Lower leg skin (tissue), 4 donors: ENCODE measurements at regions not wholly inside any gene's neighbourhood (a gene's known extent, or its start where the extent isn't known, plus 50 kb on each side); places are given as distances from the start of the nearest gene placed in this dataset.

Source experiments
- DNase-seq, 2 donors: peaks; one replicate each; pipeline ENCODE4 v3.0.0-alpha.2; 2019; ENCODE audit warnings: low spot score in 2 of 2
- H3K4me3 ChIP-seq: fragments of 200-600 bp; sonication (generic); 2 replicates; pipeline ENCODE4 v1.5.1; 2017; ENCODE audit warnings: mild to moderate bottlenecking, low read depth; ENCODE audit not compliant: poor library complexity, severe bottlenecking
- CTCF ChIP-seq, 3 donors: fragments of 450-650 bp; IDR thresholded peaks; one replicate each; pipeline ENCODE4 v1.5.1; 2016; ENCODE audit warnings: antibody characterized with exemption in 3 of 3, mild to moderate bottlenecking in 3 of 3, moderate library complexity in 2 of 3
- POLR2A ChIP-seq, 2 donors: fragments of 450-650 bp; IDR thresholded peaks; one replicate each; pipeline ENCODE4 v1.6.1; 2016 to 2017; ENCODE audit warnings: antibody characterized with exemption in 2 of 2, mild to moderate bottlenecking in 1 of 2, moderate library complexity in 1 of 2
- WGBS, 2 donors: methylation state at CpG; one replicate each; pipeline ENCODE4 v1.1.5; 2018; 5-methylcytosine and 5-hydroxymethylcytosine counted together
- intact Hi-C: fragments of 100-400 bp; cut with DNase I; formaldehyde crosslinking; loops from one replicate; pipeline ENCODE4 v1.15.0; 2023; ENCODE audit warnings: low total_unique reads

- H3K4me3 ChIP-seq, result no peak overlapping the region
- TF ChIP-seq POLR2A (IDR thresholded peaks at IDR 0.05) (no peak), CTCF (IDR thresholded peaks at IDR 0.05) (no peak)
- intact Hi-C loops, result no loop called here
- 87 to 90% methylated on average over 1 of the region's 1 CpG for WGBS, 2 donors
- DNase-seq, result no peak
Measured at GRCh38 chr1:65036570-65037051, 70.3 kb upstream of the JAK1 start.

- TF ChIP-seq CTCF (IDR thresholded peaks at IDR 0.05), result no peak
- no peak for DNase-seq
- 100% methylated on average over 1 of the region's 1 CpG for WGBS, 2 donors
- intact Hi-C loops, result no loop called here
- no peak overlapping the region for H3K4me3 ChIP-seq
Measured at GRCh38 chr1:65039066-65039465, 72.7 kb upstream of the JAK1 start.

GRCh38 chr1:65039508-65039907 lies 73.2 kb upstream of the JAK1 start:
- TF ChIP-seq CTCF (IDR thresholded peaks at IDR 0.05), result no peak
- no peak for TF ChIP-seq POLR2A (IDR thresholded peaks at IDR 0.05)
- intact Hi-C loops, result no loop called here
- WGBS, 2 donors, result 82 to 88% methylated on average over 2 of the region's 2 CpGs

GRCh38 chr1:65042467-65042866 lies 76.1 kb upstream of the JAK1 start:
- TF ChIP-seq CTCF (IDR thresholded peaks at IDR 0.05), result no peak
- no peak for TF ChIP-seq POLR2A (IDR thresholded peaks at IDR 0.05)
- H3K4me3 ChIP-seq, result no peak overlapping the region
- intact Hi-C loops, result no loop called here
- 93 to 94% methylated on average over 4 of the region's 4 CpGs for WGBS, 2 donors
- no peak for DNase-seq

More at GRCh38 chr1:65039508-65039907, 73.2 kb upstream of the JAK1 start:
- no peak overlapping the region for H3K4me3 ChIP-seq
- no peak for DNase-seq

- 65% methylated on average over 5 of the region's 5 CpGs for WGBS, 2 donors
Measured at GRCh38 chr1:65044411-65044810, 78.1 kb upstream of the JAK1 start.

More at GRCh38 chr1:65044411-65044810, 78.1 kb upstream of the JAK1 start:
- no peak for DNase-seq
- no peak overlapping the region for H3K4me3 ChIP-seq
- intact Hi-C loops, result no loop called here
- TF ChIP-seq POLR2A (IDR thresholded peaks at IDR 0.05) (no peak), CTCF (IDR thresholded peaks at IDR 0.05) (no peak)
